GM13977 (cell line): ENCODE measurements at regions not wholly inside any gene's neighbourhood (a gene's known extent, or its start where the extent isn't known, plus 50 kb on each side); places are given as distances from the start of the nearest gene placed in this dataset.

Source experiments
- DNase-seq: peaks from one replicate; pipeline ENCODE4 v3.0.0; 2012; ENCODE audit warnings: low spot score
- CTCF ChIP-seq: IDR thresholded peaks from 2 replicates; pipeline ENCODE4 v1.5.1; 2012; ENCODE audit warnings: mild to moderate bottlenecking, control low read depth; ENCODE audit not compliant: insufficient read depth; ENCODE audit errors: extremely low read depth, missing control alignments
- in situ Hi-C: fragments of 300-500 bp; cut with MboI; formaldehyde crosslinking; loops from one replicate; pipeline ENCODE4 v1.12.0; 2022; ENCODE audit warnings: low sequenced_read_pairs, low pct_unique_long_range_greater_than_20kb, mixed read lengths, inconsistent platforms; ENCODE audit not compliant: unreplicated experiment

- DNase-seq: no peak
- TF ChIP-seq CTCF: no peak
- in situ Hi-C loops: no loop called here
Measured at GRCh38 chr5:54704333-54704732, 186.8 kb downstream of the SNX18 start.

GRCh38 chr5:54703565-54704255 is 186.2 kb downstream of the SNX18 start:
- TF ChIP-seq CTCF: no peak
- in situ Hi-C loops: no loop called here
- no peak for DNase-seq

GRCh38 chr5:54703133-54703532 is 185.6 kb downstream of the SNX18 start:
- DNase-seq: no peak
- in situ Hi-C loops: no loop called here
- no peak for TF ChIP-seq CTCF

GRCh38 chr5:54702470-54702869 is 184.9 kb downstream of the SNX18 start:
- DNase-seq: no peak
- no peak for TF ChIP-seq CTCF
- in situ Hi-C loops: no loop called here

GRCh38 chr5:54700986-54701578 is 183.5 kb downstream of the SNX18 start:
- no peak for TF ChIP-seq CTCF
- DNase-seq: no peak
- in situ Hi-C loops: no loop called here

- TF ChIP-seq CTCF: no peak
- in situ Hi-C loops: no loop called here
- DNase-seq: no peak
Measured at GRCh38 chr5:54696931-54697330, 179.4 kb downstream of the SNX18 start.

- no peak for TF ChIP-seq CTCF
- DNase-seq: no peak
- in situ Hi-C loops: no loop called here
Measured at GRCh38 chr5:54696346-54696745, 178.8 kb downstream of the SNX18 start.
